Neural crest cell (in vitro differentiated cells): ENCODE measurements at regions not wholly inside any gene's neighbourhood (a gene's known extent, or its start where the extent isn't known, plus 50 kb on each side); places are given as distances from the start of the nearest gene placed in this dataset.

Experiments used
- DNase-seq: peaks from one replicate; pipeline ENCODE4 v3.0.0; 2021; ENCODE audit warnings: low read depth, mixed read lengths, low spot score
- H3K27ac Mint-ChIP-seq: one replicate; pipeline ENCODE4 v1.8.0; 2021; ENCODE audit warnings: mild to moderate bottlenecking, mixed read lengths; ENCODE audit not compliant: unreplicated experiment
- H3K27me3 Mint-ChIP-seq: 2 replicates; pipeline ENCODE4 v1.8.0; 2021; ENCODE audit warnings: low read depth, mild to moderate bottlenecking, mixed read lengths
- H3K36me3 Mint-ChIP-seq: 2 replicates; pipeline ENCODE4 v1.8.0; 2021; ENCODE audit warnings: low read depth, mild to moderate bottlenecking, mixed read lengths
- H3K4me1 Mint-ChIP-seq: 2 replicates; pipeline ENCODE4 v1.8.0; 2021; ENCODE audit warnings: mixed read lengths
- H3K4me3 Mint-ChIP-seq: one replicate; pipeline ENCODE4 v1.8.0; 2021; ENCODE audit warnings: mild to moderate bottlenecking, mixed read lengths
- H3K9me3 Mint-ChIP-seq: 2 replicates; pipeline ENCODE4 v1.8.0; 2021; ENCODE audit warnings: mixed read lengths
- TF ChIP-seq, protein P1 (sequence below): fragments of 200-600 bp; sonication (generic); conservative IDR thresholded peaks from 2 replicates; pipeline ENCODE4 v1.5.0; 2021; ENCODE audit warnings: antibody characterized with exemption, mild to moderate bottlenecking

DNA sequence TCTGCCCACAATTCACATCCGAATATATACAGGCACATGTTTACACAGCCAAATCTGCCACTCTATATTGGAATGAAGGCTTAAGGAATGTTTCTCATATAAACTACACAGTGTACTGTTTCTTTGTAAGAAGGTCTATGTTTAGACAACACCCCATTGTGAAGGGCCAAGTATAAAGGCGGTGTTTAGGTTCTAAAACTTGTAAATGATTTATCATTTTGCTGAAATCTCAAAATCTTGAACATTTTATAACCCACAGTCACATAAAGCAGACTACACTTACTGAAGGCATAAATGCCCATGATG lies 94.0 kb downstream of the ZNF608 start:
- Mint-ChIP-seq H3K27ac (no peak overlapping the region), H3K4me1 (peaks cover 42% of the 10 kb centered on the region), H3K27me3 (no peaks in the 10 kb centered on the region), H3K36me3 (peaks cover 13% of the 10 kb centered on the region), H3K9me3 (no peaks in the 10 kb centered on the region), H3K4me3 (peak overlapping the region; percentile 67)
- TF ChIP-seq, protein P1, sequence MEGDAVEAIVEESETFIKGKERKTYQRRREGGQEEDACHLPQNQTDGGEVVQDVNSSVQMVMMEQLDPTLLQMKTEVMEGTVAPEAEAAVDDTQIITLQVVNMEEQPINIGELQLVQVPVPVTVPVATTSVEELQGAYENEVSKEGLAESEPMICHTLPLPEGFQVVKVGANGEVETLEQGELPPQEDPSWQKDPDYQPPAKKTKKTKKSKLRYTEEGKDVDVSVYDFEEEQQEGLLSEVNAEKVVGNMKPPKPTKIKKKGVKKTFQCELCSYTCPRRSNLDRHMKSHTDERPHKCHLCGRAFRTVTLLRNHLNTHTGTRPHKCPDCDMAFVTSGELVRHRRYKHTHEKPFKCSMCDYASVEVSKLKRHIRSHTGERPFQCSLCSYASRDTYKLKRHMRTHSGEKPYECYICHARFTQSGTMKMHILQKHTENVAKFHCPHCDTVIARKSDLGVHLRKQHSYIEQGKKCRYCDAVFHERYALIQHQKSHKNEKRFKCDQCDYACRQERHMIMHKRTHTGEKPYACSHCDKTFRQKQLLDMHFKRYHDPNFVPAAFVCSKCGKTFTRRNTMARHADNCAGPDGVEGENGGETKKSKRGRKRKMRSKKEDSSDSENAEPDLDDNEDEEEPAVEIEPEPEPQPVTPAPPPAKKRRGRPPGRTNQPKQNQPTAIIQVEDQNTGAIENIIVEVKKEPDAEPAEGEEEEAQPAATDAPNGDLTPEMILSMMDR = no peak
- DNase-seq = no peak

DNA sequence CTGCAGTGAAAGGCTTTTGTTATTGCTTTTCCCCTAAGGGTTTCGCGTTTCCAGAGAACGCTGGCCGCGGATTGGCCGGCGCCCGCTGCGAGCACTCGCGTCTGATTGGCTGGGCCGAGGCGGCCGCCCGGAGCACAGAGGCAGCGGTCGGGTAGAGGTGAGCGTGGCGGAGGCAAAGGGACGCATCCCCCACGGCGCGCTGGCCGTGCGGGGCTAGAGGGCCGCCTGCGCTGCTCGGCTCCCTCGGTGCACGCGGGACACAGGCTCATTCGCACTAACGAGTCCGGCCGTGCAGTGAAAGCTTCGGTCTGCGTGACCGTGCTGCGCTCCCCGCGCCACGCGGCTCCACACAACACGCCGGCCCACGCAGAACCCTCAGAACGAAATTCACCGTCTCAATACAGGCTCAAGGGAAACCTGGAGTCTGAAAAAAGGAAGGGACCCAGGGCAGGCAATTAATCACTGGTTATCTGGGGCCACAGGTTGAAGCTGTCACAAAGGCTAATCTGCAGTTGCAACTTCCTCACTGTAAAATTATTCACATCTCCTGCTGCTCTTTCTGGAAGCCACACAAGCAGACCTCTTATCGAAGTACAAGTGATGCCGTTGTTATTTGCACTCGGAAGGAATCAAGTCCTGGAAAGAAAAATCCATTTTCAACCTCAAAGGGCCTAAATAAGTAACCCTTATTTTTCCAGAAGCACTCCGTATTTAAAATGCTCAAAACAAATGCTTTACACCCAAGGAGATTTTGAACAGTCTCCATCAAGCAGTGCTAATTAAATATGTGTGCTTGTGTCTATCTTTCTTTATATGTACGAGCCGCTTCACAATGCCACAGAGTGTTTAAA lies 94.6 kb downstream of the ZNF608 start:
- H3K9me3 Mint-ChIP-seq = no peaks in the 10 kb centered on the region
- peak; percentile 73 for DNase-seq
- peaks cover 17% of the 10 kb centered on the region for H3K36me3 Mint-ChIP-seq
- TF ChIP-seq, protein P1 = no peak
- peak overlapping the region; percentile 67 for H3K4me3 Mint-ChIP-seq
- H3K27ac Mint-ChIP-seq = no peak overlapping the region
- H3K4me1 Mint-ChIP-seq = peaks cover 47% of the 10 kb centered on the region
- H3K27me3 Mint-ChIP-seq = no peaks in the 10 kb centered on the region

DNA sequence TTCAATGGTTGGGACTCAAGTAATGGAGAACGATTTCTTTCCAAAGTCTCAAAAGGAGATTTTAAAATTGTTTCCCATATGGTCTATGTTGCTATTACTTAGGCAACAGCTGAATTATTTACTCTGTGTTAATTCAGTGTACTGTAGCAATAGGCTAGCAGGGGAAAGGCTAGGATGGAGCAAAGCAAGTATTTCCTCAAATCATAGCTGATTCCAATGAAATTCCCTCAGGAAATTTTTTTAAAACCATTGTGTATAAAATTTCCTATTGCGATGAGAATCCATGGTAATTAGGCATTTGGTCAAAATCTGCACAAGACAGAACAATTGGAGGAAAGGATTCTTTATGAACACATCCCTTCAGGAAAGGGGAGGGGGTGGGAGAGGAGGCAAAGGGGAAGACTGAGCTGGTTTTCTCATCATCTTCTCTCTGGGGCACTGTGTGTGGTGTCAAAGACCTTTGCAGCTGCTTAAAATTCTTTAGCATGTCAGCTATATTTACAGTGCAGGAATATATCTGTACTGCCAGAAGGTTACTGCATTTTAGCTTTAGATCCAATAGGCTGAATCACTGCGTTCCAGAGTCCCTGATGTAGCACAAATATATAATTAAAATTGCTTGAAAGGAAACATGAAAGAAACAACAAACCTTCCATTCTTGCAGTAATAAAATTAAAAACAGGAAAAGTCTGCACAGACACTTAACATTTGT lies 95.3 kb downstream of the ZNF608 start:
- Mint-ChIP-seq H3K27me3 (no peaks in the 10 kb centered on the region), H3K4me1 (peaks cover 53% of the 10 kb centered on the region), H3K27ac (no peak overlapping the region), H3K36me3 (peaks cover 23% of the 10 kb centered on the region), H3K4me3 (peak overlapping the region; percentile 67), H3K9me3 (no peaks in the 10 kb centered on the region)
- TF ChIP-seq, protein P1 = no peak
- DNase-seq = no peak

DNA sequence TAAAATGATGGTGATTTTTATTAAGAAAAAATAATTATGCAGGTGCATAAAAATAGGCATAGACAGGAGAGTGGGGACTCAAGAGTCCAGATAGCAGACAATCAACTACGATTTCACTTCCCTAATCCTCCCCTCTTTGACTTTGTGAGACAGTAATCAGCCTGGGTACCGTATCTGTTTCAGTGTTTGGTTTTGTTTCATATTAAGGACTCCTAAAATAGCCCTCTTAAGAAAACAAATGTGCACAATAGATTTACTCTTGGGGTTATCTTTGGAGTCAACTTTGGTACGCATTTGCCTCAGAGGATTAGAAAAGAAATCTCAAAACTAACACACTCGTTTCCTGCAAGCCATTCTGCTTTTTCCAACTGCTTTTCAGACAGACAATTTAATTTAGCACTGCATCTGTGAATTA lies 96.3 kb downstream of the ZNF608 start:
- Mint-ChIP-seq H3K4me3 (no peak overlapping the region), H3K36me3 (peaks cover 23% of the 10 kb centered on the region), H3K9me3 (no peaks in the 10 kb centered on the region), H3K27ac (peak overlapping the region; percentile 48), H3K4me1 (peaks cover 53% of the 10 kb centered on the region), H3K27me3 (no peaks in the 10 kb centered on the region)
- TF ChIP-seq, protein P1 = no peak
- DNase-seq = no peak

DNA sequence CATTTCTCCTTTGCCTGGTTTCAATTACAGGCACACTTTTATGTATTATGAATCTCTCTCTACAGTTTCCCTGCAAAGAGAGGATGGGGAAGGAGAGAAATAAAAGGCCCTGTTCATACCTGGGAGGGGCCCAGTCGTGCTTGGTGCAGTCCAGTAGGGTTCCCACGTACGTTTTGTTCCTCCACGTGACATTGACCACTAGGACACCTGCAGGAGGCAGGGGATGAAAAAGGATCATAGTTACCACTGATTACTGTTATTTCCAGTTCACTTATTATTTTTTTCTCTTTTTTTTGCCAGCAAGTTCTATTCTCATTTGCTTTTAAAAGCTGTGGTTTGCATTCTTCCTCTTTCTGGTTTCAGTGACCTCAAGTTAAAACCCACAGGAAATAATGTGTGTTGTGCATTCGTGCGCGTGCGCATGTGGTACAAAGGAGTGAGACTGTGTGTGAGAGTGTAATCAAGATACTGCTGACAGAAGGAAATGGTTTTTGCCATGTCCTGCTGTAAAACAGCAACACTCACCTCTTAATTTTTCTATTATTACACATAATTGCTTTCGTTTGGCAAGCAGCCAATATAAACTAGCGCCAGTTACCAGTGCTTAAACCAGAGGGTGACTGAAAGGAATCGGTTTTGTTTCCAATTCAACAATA lies 96.8 kb downstream of the ZNF608 start:
- Mint-ChIP-seq H3K27me3 (no peaks in the 10 kb centered on the region), H3K4me3 (peak overlapping the region; percentile 75), H3K36me3 (peaks cover 23% of the 10 kb centered on the region), H3K9me3 (no peaks in the 10 kb centered on the region), H3K27ac (no peak overlapping the region), H3K4me1 (peaks cover 56% of the 10 kb centered on the region)
- DNase-seq = no peak
- TF ChIP-seq, protein P1 = no peak
